Osteoblast (primary cell): ENCODE measurements at regions not wholly inside any gene's neighbourhood (a gene's known extent, or its start where the extent isn't known, plus 50 kb on each side); places are given as distances from the start of the nearest gene placed in this dataset.

Experiments
- DNase-seq: peaks from one replicate; pipeline ENCODE4 v3.0.0; 2011; ENCODE audit warnings: low spot score, mixed read lengths; ENCODE audit not compliant: insufficient read length; ENCODE audit errors: missing footprints
- H2AFZ ChIP-seq: 2 replicates; pipeline ENCODE4 v1.6.0; 2011; ENCODE audit warnings: mild to moderate bottlenecking, low read length
- H3K27ac ChIP-seq: 2 replicates; pipeline ENCODE4 v1.5.1; 2011; ENCODE audit warnings: mild to moderate bottlenecking, low read depth, low read length, moderate library complexity
- H3K27me3 ChIP-seq: 2 replicates; pipeline ENCODE4 v1.6.0; 2012; ENCODE audit warnings: mild to moderate bottlenecking, control low read depth, inconsistent platforms, low read length, moderate library complexity; ENCODE audit not compliant: insufficient read depth
- H3K36me3 ChIP-seq: 2 replicates; pipeline ENCODE4 v1.5.1; 2011; ENCODE audit warnings: mild to moderate bottlenecking, low read length, control low read depth, moderate library complexity; ENCODE audit not compliant: insufficient read depth
- H3K4me1 ChIP-seq: 2 replicates; pipeline ENCODE4 v1.5.1; 2011; ENCODE audit warnings: mild to moderate bottlenecking, low read length, control low read depth, moderate library complexity; ENCODE audit not compliant: insufficient read depth
- H3K4me2 ChIP-seq: 2 replicates; pipeline ENCODE4 v1.6.0; 2011; ENCODE audit warnings: mild to moderate bottlenecking, low read length; ENCODE audit not compliant: insufficient read depth
- H3K4me3 ChIP-seq: fragments of 200-600 bp; sonication (generic); 3 replicates; pipeline ENCODE4 v1.5.1; 2012; ENCODE audit warnings: mild to moderate bottlenecking, low read length, inconsistent platforms; ENCODE audit not compliant: insufficient read depth
- H3K79me2 ChIP-seq: 2 replicates; pipeline ENCODE4 v1.6.0; 2012; ENCODE audit warnings: mild to moderate bottlenecking, low read length, control low read depth, inconsistent platforms; ENCODE audit not compliant: insufficient read depth
- H3K9me3 ChIP-seq: 2 replicates; pipeline ENCODE4 v1.5.1; 2011; ENCODE audit warnings: low read depth, low read length, control low read depth
- H4K20me1 ChIP-seq: 2 replicates; pipeline ENCODE4 v1.6.0; 2012; ENCODE audit warnings: mild to moderate bottlenecking, low read length, control low read depth; ENCODE audit not compliant: insufficient read depth
- CTCF ChIP-seq: IDR thresholded peaks from 2 replicates; pipeline ENCODE4 v1.5.1; 2011; ENCODE audit warnings: mild to moderate bottlenecking, low read depth, low read length, moderate library complexity; ENCODE audit errors: extremely low read depth

- Histone ChIP-seq H3K4me1 (no peaks in the 10 kb centered on the region), H3K27ac (no peak overlapping the region), H4K20me1 (no peaks in the 10 kb centered on the region), H2AFZ (no peak overlapping the region), H3K4me2 (no peak overlapping the region), H3K79me2 (no peaks in the 10 kb centered on the region), H3K27me3 (peaks cover 10% of the 10 kb centered on the region), H3K9me3 (no peaks in the 10 kb centered on the region), H3K36me3 (no peaks in the 10 kb centered on the region), H3K4me3 (no peak overlapping the region)
- no peak for DNase-seq
- no peak for TF ChIP-seq CTCF
Observed at GRCh38 chr15:67973846-67974245, 80.3 kb upstream of the PIAS1 start.

- no peaks in the 10 kb centered on the region for H3K36me3 ChIP-seq
- no peak overlapping the region for H3K4me3 ChIP-seq
- no peak overlapping the region for H3K27ac ChIP-seq
- H3K27me3 ChIP-seq: peaks cover 9% of the 10 kb centered on the region
- H3K4me1 ChIP-seq: no peaks in the 10 kb centered on the region
- no peak for TF ChIP-seq CTCF
- H3K4me2 ChIP-seq: no peak overlapping the region
- no peaks in the 10 kb centered on the region for H4K20me1 ChIP-seq
- no peak overlapping the region for H2AFZ ChIP-seq
- no peaks in the 10 kb centered on the region for H3K9me3 ChIP-seq
- no peak for DNase-seq
- H3K79me2 ChIP-seq: no peaks in the 10 kb centered on the region
Observed at GRCh38 chr15:67976506-67977073, 77.5 kb upstream of the PIAS1 start.

- Histone ChIP-seq H2AFZ (no peak overlapping the region), H3K9me3 (no peaks in the 10 kb centered on the region), H3K27me3 (peaks cover 9% of the 10 kb centered on the region), H3K4me1 (no peaks in the 10 kb centered on the region), H4K20me1 (no peaks in the 10 kb centered on the region), H3K4me3 (no peak overlapping the region), H3K36me3 (no peaks in the 10 kb centered on the region), H3K79me2 (no peaks in the 10 kb centered on the region), H3K4me2 (no peak overlapping the region), H3K27ac (no peak overlapping the region)
- no peak for TF ChIP-seq CTCF
- DNase-seq: no peak
Observed at GRCh38 chr15:67977414-67978089, 76.6 kb upstream of the PIAS1 start.

GRCh38 chr15:67979281-67979680 lies 74.8 kb upstream of the PIAS1 start:
- Histone ChIP-seq H3K4me1 (no peaks in the 10 kb centered on the region), H3K4me2 (no peak overlapping the region), H4K20me1 (no peaks in the 10 kb centered on the region), H3K79me2 (no peaks in the 10 kb centered on the region), H2AFZ (no peak overlapping the region), H3K4me3 (no peak overlapping the region), H3K27ac (no peak overlapping the region), H3K9me3 (no peaks in the 10 kb centered on the region), H3K27me3 (peaks cover 9% of the 10 kb centered on the region), H3K36me3 (no peaks in the 10 kb centered on the region)
- no peak for TF ChIP-seq CTCF
- no peak for DNase-seq
